ENCODE measurements at regions not wholly inside any gene's neighbourhood (a gene's known extent, or its start where the extent isn't known, plus 50 kb on each side); places are given as distances from the start of the nearest gene placed in this dataset.

DNA sequence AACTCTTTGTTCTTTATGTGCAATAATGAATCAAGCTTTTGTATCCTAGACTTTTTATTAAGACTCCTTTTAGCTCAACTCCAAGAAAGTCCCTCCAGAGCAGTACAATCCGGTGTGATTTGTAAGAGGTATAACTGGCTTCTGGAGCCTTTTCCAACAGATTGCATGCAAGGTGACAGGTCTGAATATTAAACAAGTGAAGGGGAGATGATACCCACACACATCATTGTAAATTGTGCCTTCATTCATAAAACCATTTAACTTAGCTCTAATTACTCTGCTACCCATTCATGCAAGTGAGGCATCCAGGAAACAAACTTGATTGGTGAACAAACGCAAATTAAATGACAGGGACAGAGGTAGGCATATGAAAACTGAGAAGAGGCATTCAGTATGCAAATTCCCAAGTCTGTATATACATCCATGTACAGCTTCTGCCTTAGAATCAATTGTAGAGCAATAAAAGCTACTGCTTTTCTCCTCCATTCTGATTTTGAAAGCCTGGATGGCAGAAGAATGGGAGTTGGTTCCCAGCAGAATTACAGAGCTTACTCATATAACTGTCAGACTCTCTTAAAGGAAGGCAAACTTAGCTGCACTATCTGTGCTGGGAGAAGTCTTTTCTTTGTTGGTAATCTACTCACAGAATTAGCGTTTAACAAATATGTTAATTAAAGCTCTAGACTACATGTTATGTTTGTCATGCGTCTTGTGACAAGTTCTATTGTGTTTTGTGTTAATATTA lies 261.0 kb upstream of the CDH6 start:
- DNase-seq = no peak

DNA sequence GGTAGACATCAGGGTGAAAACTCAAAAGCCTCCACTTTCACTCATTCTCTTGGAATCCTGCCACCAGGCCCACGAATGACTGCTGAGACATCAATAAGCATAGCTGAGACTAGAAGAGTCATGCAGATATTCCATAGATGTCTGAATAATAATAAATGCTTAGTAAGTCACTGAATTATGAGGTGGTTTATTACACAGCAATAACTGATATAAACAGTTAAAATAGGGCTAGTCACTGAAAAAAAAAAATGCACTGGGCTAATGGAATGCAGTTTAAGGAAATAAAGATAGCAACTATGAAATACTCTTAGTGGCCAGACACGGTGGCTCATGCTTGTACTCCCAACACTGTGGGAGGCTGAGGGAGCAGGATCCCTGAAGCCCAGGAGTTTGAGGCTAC lies 262.8 kb upstream of the CDH6 start:
- no peak for DNase-seq

DNA sequence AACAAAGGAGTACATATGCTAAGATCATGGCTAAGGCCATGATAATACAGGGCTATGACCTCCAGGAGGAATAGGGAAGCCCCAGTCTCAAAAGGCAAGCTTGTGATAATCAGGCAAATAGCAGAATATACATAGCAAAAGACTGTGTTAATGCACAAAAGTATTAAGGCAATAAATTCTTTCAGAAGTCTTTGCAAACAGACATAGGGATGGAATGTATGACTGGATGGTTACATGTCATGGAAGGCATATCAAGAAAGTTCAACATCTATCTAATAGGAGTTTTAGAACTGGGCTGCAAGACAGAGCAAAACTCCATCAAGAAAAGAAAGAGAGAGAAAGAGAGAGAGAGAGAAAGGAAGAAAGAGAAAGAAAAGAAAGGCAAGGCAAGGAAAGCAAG lies 264.5 kb upstream of the CDH6 start:
- DNase-seq = no peak

DNA sequence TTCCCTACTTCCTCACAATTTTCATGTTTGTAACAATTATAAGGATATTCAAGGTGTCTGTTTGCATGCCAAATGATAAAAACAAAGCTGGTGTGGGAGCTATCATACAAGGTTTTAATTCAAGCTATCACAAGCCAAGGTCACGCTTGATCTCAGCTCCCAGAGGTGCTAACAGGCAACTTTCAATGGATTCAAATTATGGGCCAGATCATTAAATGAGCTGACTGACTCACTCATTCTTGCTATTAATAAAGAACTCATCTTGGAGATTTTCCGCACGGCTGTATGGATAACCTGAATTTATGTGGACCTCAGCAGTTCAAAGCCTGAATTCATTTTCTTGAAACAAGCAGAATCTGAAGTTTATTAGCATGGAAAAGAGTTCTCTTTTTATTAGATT lies 267.3 kb upstream of the CDH6 start:
- DNase-seq = no peak

DNA sequence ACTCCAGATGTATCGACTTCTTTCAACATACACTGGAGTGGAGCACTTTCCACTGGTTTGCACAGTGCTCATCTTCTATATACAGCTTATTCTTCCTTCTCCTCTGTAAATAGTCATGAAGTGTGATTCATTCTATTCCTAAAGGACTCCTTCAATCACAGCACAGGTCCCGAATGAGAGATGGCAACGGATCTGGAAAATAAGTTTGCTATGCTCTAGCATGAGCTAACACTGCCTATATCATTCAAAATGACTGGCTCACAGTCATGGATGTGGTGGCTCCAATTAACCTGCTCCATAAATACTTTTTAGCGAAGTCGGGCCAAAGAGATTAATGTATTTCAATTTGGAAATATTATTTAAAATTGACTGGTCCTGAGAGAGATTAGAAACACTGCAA lies 272.1 kb upstream of the CDH6 start:
- DNase-seq = no peak

DNA sequence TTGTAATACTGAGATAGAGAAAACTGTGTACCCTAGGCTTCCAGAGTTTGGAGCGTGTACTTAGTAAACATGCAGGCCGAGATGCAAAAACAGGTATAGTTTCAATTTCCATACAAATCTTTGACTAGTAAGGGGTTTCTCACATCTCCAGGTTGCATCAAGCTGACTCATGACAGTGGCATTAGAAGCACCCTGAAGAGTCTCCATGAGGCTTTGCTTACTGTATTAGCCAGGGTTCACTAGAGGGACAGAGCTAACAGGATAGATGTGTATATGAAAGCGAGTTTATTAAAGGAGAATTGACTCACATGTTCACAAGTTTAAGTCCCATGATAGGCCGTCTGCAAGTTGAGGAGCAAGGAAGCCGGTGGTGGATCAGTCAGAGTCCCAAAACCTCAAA lies 275.3 kb upstream of the CDH6 start:
- DNase-seq = no peak

DNA sequence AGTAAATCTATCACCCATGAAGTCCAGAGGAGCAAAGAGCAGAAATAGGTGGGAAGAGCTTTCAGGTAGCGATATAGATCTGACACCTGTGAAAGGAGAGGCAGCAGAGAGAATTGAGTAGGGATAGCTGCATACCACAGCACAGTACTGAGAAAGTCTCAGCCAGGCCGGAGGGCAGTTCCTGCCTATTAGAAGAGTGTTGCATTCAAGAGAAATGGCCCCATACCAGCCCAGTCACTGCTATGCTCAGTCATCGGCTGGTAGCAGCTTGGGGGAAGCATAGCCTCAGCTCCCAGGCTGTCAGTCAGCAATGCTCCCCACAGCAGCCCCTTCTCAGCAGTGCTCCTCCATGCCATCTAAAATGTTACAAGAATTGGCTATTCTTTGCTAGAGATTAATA lies 285.1 kb upstream of the CDH6 start:
- no peak for DNase-seq

DNA sequence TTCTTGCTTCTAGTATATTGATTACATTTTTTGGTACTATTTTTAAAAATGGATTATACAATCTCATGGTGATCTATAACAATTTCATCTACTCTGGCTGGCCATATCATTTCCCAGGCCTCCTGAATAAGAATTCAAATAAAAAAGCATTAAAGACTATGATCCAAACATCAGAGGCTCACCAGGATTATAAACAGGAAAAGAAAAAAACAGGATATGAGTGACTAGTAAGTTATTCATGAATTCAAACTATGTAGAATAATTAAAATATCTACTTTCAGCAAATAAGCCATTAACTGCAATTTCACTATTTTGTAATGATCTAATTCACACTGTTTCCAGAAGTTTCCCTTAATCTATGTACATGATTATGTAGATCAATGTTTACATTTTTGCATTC lies 293.1 kb upstream of the CDH6 start:
- DNase-seq = no peak

DNA sequence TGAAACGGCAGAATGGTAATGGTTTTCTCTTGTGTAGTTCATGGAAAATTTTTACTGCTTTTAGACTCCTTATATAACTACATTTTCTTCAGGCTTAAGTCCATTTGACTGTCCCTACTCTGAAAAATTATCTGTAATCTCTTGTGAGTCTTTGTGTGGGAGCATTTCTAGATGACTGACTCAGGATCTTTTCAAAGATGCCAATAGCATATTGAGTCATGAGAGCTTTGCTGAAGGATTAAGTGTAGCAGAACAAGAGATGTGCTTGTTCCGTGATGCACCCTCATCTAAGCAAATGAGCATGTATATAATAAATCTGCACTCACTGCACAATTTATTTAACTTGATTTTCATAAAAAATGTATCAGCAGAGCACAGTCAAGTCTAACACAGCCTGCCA lies 298.7 kb upstream of the CDH6 start:
- DNase-seq = no peak

DNA sequence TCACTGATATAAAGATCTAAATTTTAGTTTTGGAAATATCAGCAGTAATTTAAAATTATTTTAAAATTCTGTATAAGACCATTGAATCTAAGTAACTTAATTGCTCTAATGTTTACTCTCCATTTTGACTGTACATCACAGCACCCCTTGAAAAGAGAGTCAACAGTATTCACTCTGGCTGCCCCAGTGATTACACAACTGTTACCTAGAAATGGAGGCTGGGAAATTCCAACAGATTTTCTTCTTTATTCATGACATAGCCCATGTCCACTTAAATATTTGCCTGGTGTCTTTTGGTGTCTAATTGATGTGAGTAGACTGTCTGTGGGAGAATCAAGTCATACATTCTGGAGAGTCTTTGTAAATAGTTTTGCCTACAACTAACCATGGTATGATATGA lies 301.8 kb upstream of the CDH6 start:
- DNase-seq = no peak

DNA sequence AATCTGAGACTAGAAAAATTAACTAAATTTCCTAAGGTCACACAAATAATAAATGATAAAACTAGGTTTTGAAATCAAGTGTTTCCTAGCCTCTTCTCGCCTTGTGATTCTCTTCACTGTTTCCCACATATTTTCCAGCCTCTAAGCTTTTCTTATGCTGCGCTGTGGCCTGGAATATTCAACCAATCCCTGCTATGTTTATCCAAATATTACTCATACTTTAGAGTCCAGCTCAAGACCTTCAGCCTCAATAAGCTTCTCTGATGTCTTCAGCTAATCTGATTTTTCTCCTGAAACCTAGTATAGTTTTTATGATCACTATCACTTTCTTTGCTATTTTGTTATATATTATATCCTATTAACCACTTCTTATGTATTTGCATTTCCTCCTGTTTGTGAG lies 303.1 kb upstream of the CDH6 start:
- DNase-seq = no peak

DNA sequence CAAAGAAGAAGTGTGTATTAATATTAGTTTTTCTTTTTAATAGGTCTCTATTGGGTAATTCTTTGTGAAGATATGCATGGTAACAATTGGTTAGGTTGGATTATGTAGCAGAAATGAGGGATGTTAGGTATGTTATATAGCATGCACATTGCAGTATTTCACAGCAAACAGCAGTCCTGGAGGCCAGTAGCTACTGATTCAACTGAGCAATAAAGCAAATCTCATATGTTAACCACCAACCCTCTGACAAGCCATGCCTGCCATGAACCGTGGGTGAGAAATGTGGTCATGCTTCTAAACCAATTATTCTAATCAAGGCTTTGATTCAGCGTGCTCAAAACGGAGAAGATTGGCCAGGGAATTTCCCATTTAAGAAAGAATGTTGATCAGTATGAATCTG lies 313.0 kb upstream of the CDH6 start:
- DNase-seq = no peak

DNA sequence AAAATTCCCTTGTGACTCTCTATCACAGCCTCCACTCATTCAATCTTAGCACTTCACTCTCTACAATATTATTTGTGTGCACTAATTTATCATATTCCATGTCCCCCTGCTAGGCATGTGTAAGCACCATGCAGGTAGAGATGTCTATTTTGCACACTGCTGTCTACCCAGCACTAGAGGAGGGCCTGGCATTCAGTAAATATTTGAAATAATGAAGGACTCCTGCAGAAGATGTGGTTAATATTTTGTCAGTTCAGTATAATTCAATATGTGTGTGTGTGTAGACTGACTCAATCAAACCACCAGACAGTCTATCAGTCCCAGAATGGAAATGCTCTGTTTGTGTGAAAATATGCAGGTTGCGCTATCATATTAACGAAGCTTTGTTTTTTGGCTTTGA lies 313.6 kb upstream of the CDH6 start:
- no peak for DNase-seq

DNA sequence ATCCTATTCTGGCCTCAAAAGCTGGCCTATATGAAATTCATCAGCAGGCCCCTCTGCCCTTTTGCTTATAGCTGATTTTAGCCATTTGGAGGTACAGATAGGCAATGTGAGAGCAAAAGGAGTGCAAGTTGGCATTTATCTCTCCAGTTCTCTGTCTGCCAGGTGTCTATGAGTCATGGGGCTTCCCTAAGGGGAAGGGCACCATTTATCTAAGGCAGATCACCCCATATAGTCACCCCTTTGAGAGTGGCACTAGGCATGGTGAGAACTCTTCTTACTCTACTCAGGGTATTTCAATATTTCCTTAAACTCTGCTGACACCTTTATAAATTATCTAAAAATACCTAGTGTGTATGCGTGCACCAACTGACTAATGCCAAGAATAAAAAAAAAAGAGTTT lies 314.7 kb upstream of the CDH6 start:
- no peak for DNase-seq

DNA sequence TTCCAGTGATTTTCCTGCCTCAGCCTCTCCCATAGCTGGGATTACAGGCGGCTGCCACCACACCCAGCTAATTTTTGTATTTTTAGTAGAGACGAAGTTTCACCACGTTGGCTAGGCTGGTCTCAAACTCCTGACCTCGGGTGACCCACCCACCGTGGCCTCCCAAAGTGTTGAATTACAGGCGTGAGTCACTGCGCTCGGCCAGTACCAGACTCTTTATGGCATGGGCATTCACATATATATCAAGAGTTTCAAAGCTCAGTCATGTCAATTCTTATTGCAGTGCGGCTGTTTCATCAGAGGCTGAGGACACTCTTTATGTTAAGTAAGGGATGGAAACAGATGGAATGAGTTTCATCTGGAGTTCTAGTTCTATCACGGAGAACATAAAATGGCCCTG lies 315.2 kb upstream of the CDH6 start:
- no peak for DNase-seq

DNA sequence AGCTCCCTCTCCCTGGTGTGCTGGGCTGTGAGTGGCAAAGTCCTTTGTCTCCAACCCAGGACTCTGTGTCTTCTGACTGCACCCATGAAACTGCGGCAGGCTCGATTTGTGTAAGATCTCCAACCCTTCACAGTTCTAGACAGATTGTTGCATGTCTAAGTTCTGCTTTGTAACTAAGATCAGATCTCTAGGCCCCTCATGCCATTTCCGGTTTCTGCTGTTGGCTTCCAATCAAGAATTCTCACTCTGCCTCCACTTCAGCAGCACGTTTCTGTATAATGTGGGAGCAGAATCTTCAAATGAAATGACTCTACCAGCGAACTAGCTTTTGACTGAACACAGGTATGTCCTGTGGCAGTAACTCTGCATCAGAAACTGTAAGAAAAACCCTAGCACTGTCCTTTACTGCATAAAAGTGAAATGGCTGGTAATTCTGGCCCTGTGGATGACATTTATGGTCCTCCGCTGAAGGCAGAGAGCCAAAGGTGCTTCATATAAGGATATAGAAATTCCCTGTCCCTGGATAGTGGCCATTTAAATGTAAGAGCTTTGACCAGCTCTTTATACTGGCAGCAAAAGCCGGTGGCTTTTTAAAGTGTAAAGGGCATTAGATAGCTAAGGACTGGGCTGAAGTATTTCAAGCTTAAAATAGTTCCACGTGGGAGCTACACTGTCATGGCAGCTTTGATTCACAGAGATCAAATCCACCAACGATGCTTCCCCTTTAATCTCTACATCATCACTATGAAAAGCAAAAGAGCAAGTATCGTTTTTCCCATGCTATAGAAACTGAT lies 319.0 kb upstream of the CDH6 start:
- no peak for DNase-seq

DNA sequence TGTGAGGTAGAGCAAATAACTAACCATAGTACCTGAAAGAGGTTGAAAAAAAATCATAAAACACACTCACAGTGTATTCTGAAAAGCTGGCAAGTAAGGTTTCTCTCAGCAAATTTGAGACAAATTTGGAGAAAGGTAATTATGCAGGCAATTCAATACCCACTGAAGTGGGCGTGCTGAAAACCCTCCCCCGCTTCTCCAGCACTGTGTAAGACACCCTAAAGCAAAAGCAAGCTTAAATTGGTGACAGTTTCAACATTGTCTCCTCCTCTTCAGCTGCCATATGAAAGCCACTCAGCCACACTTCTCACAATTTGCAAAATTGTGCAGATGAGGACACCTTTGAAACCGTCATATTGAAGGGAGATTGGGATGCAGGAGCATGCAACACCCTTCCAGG lies 322.3 kb upstream of the CDH6 start:
- DNase-seq = no peak

DNA sequence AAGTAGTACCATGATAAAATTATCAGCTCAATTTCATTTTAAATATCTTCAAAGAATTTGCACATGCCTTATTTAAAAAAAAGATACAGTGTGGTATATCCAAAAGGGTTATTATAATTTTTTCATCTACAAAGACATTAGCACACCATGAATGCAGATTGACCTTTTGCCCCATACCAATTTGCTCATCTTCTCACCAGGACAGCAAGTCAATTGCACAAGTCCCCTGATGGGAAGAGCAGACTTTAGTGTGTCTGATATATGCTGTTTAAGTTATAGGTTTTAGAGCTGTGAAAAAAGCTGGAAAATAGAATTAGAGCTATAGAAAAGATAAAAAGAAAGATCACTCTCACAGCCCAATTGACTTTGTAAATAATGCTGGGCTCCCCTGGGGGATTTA lies 325.8 kb upstream of the CDH6 start:
- no peak for DNase-seq

DNA sequence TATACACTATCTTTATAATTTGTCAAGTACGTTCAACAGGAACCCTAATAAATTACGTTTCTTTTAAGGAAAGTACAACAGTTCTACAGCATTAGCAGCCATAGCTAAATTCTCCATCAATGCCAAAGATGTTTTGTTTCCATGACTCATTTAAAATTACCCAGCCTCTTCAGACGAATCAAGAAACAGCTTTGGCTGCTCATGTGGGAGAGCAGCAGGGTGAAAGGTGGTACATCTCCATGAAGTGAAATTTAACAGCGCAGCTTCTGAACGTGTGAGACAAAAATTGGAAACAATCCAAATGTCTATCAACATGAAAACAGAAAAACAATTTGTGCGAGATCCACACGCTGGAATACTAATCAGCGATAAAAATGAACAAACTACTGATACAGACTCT lies 327.3 kb upstream of the CDH6 start:
- no peak for DNase-seq

DNA sequence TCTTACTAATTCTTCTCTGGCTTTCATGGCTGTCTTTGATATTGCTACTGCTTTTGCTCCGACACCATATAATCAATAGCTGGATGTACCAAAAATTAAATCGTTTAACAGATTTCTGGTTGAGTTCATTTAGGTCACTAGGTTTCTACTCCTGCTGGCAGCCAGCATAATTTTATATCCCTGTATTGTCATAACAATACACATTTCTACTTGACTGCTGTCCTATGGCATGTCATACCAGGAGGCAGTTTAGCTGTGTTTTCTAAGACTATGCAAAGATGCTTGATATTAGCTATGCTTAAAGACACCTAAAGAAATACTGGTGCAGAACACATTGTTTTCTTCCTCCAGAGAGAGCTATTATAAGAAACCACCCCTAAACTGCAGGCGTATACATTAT lies 337.2 kb upstream of the CDH6 start:
- no peak for DNase-seq

DNA sequence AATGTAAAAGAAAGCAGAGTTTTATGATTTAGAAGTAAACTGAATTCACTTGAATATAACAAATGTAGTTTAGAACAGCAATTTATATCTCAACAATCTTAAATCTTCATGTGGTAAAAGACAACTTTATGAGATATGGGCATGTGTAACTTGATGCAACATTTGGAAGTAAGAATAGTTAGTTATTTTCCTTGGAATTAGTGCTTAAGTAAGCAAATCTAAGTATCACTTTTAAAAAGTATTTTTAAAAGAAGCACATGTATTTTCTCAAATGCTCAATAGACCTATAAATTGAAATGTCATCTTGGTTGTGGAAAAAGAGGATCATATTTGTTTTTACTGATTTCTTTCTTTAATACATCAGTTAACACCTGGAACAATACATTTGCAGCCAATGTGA lies 340.3 kb upstream of the CDH6 start:
- DNase-seq = no peak

DNA sequence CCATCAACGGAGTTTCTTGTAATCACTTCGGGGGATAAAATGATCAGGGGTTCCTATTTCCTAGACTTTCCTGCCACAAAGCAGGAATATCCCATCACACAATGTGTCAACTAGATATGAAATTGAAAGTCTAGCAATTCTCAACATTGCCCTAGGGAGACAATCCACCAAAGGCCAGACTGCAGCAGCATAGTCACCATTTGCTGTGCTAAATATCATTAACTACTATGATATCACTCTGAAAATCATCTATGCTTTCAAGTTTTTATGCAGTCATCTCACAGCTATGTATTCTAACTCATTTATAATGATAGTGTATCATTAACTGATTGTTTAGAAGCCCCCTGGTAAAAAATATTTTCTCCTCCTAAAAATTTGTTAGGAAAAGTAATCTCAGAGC lies 342.6 kb upstream of the CDH6 start:
- DNase-seq = no peak

DNA sequence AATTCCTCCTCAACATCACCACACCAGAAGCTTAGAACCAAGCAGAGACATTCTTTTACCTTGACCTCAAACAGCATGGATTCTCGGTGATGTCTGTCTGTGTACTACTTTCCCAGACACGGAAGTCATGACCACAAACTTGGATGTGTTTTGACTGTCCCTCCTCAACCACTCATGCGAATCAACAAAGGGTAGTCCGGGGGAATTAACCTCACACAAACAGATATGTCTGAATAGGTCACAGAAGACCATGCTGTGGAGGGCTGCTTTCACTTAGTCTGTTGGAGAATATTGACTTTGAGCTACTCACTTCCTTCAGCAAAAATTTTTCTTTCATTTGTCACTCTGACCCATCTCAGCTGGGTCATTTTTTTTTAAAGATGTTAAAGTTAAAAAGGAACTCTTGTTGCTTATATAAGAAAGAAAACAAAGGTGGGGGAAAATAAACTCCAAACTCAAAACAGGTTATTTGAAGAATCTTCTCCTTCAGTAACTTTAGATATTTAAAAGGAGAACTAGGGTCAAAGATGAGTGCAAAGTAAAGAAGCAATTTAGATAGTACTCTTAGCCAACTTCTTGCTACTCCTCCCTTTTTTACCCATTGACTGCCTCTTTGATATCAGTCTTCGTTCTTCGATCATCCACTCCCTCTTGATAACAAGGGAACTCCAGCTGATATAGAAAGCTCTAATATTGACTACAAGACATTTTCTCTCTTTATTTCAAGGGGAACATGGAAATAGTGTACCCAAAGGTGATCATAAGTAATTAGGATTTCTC lies 343.4 kb upstream of the CDH6 start:
- no peak for DNase-seq

DNA sequence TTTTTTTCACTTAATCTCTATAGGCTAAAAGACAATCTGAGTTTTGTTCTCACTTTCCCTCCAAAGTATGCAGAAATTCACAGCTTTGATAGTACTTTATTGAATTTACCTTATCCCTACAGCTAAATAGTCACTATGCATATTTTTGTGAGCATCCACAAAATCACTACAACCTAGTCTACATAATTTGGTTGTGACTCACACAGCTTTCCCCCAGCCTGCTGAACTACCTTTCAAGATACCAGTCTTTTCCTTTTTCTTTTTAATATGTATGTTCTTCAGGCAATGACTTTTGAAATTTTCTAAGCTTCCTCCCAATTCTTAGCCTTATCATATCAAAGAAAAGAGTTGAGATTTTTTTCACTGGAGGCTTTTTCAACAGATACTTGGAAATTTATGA lies 347.3 kb upstream of the CDH6 start:
- DNase-seq = no peak
